A549 (cell line): ENCODE measurements at regions not wholly inside any gene's neighbourhood (a gene's known extent, or its start where the extent isn't known, plus 50 kb on each side); places are given as distances from the start of the nearest gene placed in this dataset.

ENCODE experiments used
- ATAC-seq, 2 experiments: fragments of 200-7000 bp in 1 of 2; fragments of >200 bp in 1 of 2; cut with Nextera tagmentation in 1 of 2; cut with Tn5 transposase in 1 of 2; 3 replicates each; pipeline versions ENCODE4 v1.8.0 to v1.9.1; 2018 to 2020; ENCODE audit warnings: mild to moderate bottlenecking in 1 of 2, moderate library complexity in 1 of 2
- CTCF ChIA-PET: fragments of 300-600 bp; sonication (Branson Sonifier 250); formaldehyde crosslinking; extraction: SDS; loops from one replicate; lab custom pipeline; 2021; ENCODE audit warnings: antibody characterized with exemption, inconsistent platforms; lab: Yijun Ruan, JAX
- POLR2A ChIA-PET: fragments of 350-600 bp; formaldehyde crosslinking; extraction: SDS; loops from one replicate; lab custom pipeline; 2021; ENCODE audit warnings: antibody characterized with exemption, inconsistent platforms; lab: Yijun Ruan, JAX
- DNase-seq, 2 experiments: peaks; one replicate each; pipeline versions ENCODE4 v3.0.0 to v3.0.0-alpha.2; 2011 to 2016; ENCODE audit warnings: low read depth in 1 of 2, low spot score in 1 of 2
- FAIRE-seq: peaks from 2 replicates; lab custom pipeline; 2011; peaks lifted over from hg19 to GRCh38; lab: Jason Lieb, UNC
- H3K27ac ChIP-seq, 2 experiments: fragments of >200 bp; sonication (Bioruptor Twin); formaldehyde crosslinking; 3 replicates each; pipeline ENCODE4 v1.5.1; 2016 to 2017
- H3K4me1 ChIP-seq: fragments of >200 bp; sonication (Bioruptor Twin); formaldehyde crosslinking; 3 replicates; pipeline ENCODE4 v1.6.1; 2016
- H3K4me2 ChIP-seq: fragments of >200 bp; sonication (Bioruptor Twin); formaldehyde crosslinking; 3 replicates; pipeline ENCODE4 v1.6.1; 2016
- H3K4me3 ChIP-seq: fragments of >200 bp; sonication (Bioruptor Twin); formaldehyde crosslinking; 3 replicates; pipeline ENCODE4 v1.5.1; 2016
- H3K9me3 ChIP-seq: fragments of >200 bp; sonication (Bioruptor Twin); formaldehyde crosslinking; 3 replicates; pipeline ENCODE4 v1.6.1; 2016
- ATOH8 ChIP-seq: fragments of 250-450 bp; sonication (Bioruptor Pico); IDR thresholded peaks from 2 replicates; pipeline ENCODE4 v1.5.0; 2020; ENCODE audit warnings: low read depth, mild to moderate bottlenecking, moderate library complexity
- BCL3 ChIP-seq: fragments of >200 bp; sonication (Bioruptor Twin); formaldehyde crosslinking; IDR thresholded peaks from 3 replicates; pipeline ENCODE4 v1.6.1; 2016
- BHLHE40 ChIP-seq: IDR thresholded peaks from 2 replicates; pipeline ENCODE4 v1.6.1; 2012; ENCODE audit warnings: low read depth, low read length, inconsistent platforms
- CBX2 ChIP-seq: fragments of 200-600 bp; sonication (generic); IDR thresholded peaks from 2 replicates; pipeline ENCODE4 v1.6.1; 2016; ENCODE audit warnings: low read depth, mild to moderate bottlenecking, borderline replicate concordance
- E2F6 ChIP-seq: IDR thresholded peaks from 2 replicates; pipeline ENCODE4 v1.6.1; 2012; ENCODE audit warnings: low read depth, borderline replicate concordance
- EP300 ChIP-seq, 2 experiments: fragments of >200 bp; sonication (Bioruptor Twin); formaldehyde crosslinking; IDR thresholded peaks; 2 replicates in 1 of 2; 3 replicates in 1 of 2; pipeline ENCODE4 v1.6.1; 2016 to 2017
- ESRRA ChIP-seq: fragments of 150-350 bp; IDR thresholded peaks from 2 replicates; pipeline ENCODE4 v1.6.1; 2014; ENCODE audit warnings: mild to moderate bottlenecking, low read length, borderline replicate concordance
- FOSL2 ChIP-seq, 2 experiments: fragments of 450-650 bp in 1 of 2; fragments of >200 bp in 1 of 2; sonication (Bioruptor Twin) in 1 of 2; formaldehyde crosslinking; IDR thresholded peaks; 2 replicates each; pipeline versions ENCODE4 v1.5.0 to v1.6.1; 2016 to 2020; ENCODE audit warnings: mild to moderate bottlenecking in 1 of 2, moderate library complexity in 1 of 2
- FOXS1 ChIP-seq: fragments of 250-450 bp; sonication (Bioruptor Pico); IDR thresholded peaks from 2 replicates; pipeline ENCODE4 v1.5.0; 2020; ENCODE audit warnings: mild to moderate bottlenecking, moderate library complexity
- GATA3 ChIP-seq: IDR thresholded peaks from 2 replicates; pipeline ENCODE4 v1.6.1; 2012; ENCODE audit warnings: borderline replicate concordance
- HES2 ChIP-seq: fragments of >200 bp; sonication (Bioruptor Twin); formaldehyde crosslinking; IDR thresholded peaks from 2 replicates; pipeline ENCODE4 v1.6.1; 2016
- HEYL ChIP-seq: fragments of 250-450 bp; sonication (Bioruptor Pico); IDR thresholded peaks from 2 replicates; pipeline ENCODE4 v1.8.0; 2021; ENCODE audit warnings: mild to moderate bottlenecking, moderate library complexity
- HMGXB4 ChIP-seq: fragments of 250-450 bp; sonication (Bioruptor Pico); IDR thresholded peaks from 2 replicates; pipeline ENCODE4 v1.5.0; 2021; ENCODE audit warnings: mild to moderate bottlenecking, moderate library complexity, borderline replicate concordance
- JUN ChIP-seq, 2 experiments: fragments of >200 bp; sonication (Bioruptor Twin); formaldehyde crosslinking; IDR thresholded peaks; 2 replicates in 1 of 2; 3 replicates in 1 of 2; pipeline ENCODE4 v1.6.1; 2016 to 2017
- KDM5A ChIP-seq: fragments of 200-600 bp; sonication (generic); IDR thresholded peaks from 2 replicates; pipeline ENCODE4 v1.6.1; 2016; ENCODE audit warnings: antibody characterized with exemption, mild to moderate bottlenecking
- MAX ChIP-seq: IDR thresholded peaks from 2 replicates; pipeline ENCODE4 v1.6.1; 2012
- MAZ ChIP-seq: fragments of 150-350 bp; IDR thresholded peaks from 2 replicates; pipeline ENCODE4 v1.6.1; 2014; ENCODE audit warnings: antibody characterized with exemption, low read depth, low read length, borderline replicate concordance
- MYC ChIP-seq: IDR thresholded peaks from 2 replicates; pipeline ENCODE4 v1.6.1; 2012; ENCODE audit warnings: mild to moderate bottlenecking, inconsistent platforms, low read length, improper control_type of control experiment, borderline replicate concordance
- NFE2L2 ChIP-seq: fragments of 150-350 bp; conservative IDR thresholded peaks from 2 replicates; pipeline ENCODE4 v1.6.1; 2014; ENCODE audit warnings: low read length
- NR3C1 ChIP-seq: fragments of >200 bp; sonication (Bioruptor Twin); formaldehyde crosslinking; IDR thresholded peaks from 3 replicates; pipeline ENCODE4 v1.6.1; 2017
- PBX3 ChIP-seq: IDR thresholded peaks from 2 replicates; pipeline ENCODE4 v1.6.1; 2012
- RCOR1 ChIP-seq: fragments of 150-350 bp; IDR thresholded peaks from 2 replicates; pipeline ENCODE4 v1.6.1; 2014; ENCODE audit warnings: antibody characterized with exemption, low read length, low read depth
- SMC3 ChIP-seq: fragments of >200 bp; sonication (Bioruptor Twin); formaldehyde crosslinking; IDR thresholded peaks from 3 replicates; pipeline ENCODE4 v1.6.1; 2018; ENCODE audit warnings: inconsistent platforms
- SREBF2 ChIP-seq: fragments of 450-650 bp; IDR thresholded peaks from 2 replicates; pipeline ENCODE4 v1.6.1; 2014; ENCODE audit warnings: mild to moderate bottlenecking, moderate library complexity
- USF2 ChIP-seq: fragments of 450-650 bp; IDR thresholded peaks from 2 replicates; pipeline ENCODE4 v1.6.1; 2014; ENCODE audit warnings: antibody characterized with exemption
- ZFP36 ChIP-seq: fragments of 450-650 bp; IDR thresholded peaks from 2 replicates; pipeline ENCODE4 v1.6.1; 2014; ENCODE audit warnings: borderline replicate concordance; ENCODE audit not compliant: partially characterized antibody
- ZNF302 ChIP-seq: fragments of 250-450 bp; sonication (Bioruptor Pico); IDR thresholded peaks from 2 replicates; pipeline ENCODE4 v1.9.0; 2021; ENCODE audit warnings: inconsistent platforms, mild to moderate bottlenecking, moderate library complexity
- ZSCAN20 ChIP-seq: fragments of 250-450 bp; sonication (Bioruptor Pico); IDR thresholded peaks from 2 replicates; pipeline ENCODE4 v1.8.0; 2022; ENCODE audit warnings: mild to moderate bottlenecking, moderate library complexity
- WGBS: methylation state at CpG from one replicate; pipeline ENCODE4 v1.1.6; 2017; ENCODE audit errors: missing lambda C conversion rate; 5-methylcytosine and 5-hydroxymethylcytosine counted together

GRCh38 chr14:98943907-98944306, 328.1 kb downstream of the BCL11B start:
- no peaks in the 10 kb centered on the region for H3K9me3 ChIP-seq
- FAIRE-seq = no peak
- 68% methylated on average over 6 of the region's 6 CpGs for WGBS
- ATAC-seq = no peak
- no peak overlapping the region for H3K4me2 ChIP-seq
- POLR2A ChIA-PET = no interaction called here
- H3K4me1 ChIP-seq = 0 out of 3 replicates have a peak, but pooled peaks cover 5% of the 10 kb centered on the region
- no peak overlapping the region for H3K27ac ChIP-seq
- no peak for DNase-seq
- CTCF ChIA-PET = interaction anchor here (0.5 kb wide), 1 partner anchor 298 kb away, joined by 3 read pairs; no protein-coding TSS in a partner anchor
- TF ChIP-seq JUN (IDR thresholded peaks at IDR 0.05) = no peak
- TF ChIP-seq SREBF2 = no peak
- no peak for TF ChIP-seq SMC3
- TF ChIP-seq MAZ = no peak
- no peak for TF ChIP-seq FOSL2 (IDR thresholded peaks at IDR 0.05)
- no peak for TF ChIP-seq FOSL2 (CRISPR knock-in tag; IDR thresholded peaks at IDR 0.05)
- no peak for TF ChIP-seq MAX
- TF ChIP-seq RCOR1 = no peak
- no peak for TF ChIP-seq HMGXB4 (CRISPR knock-in tag)
- no peak for TF ChIP-seq BHLHE40
- TF ChIP-seq FOXS1 (CRISPR knock-in tag) = no peak
- no peak for TF ChIP-seq HEYL (CRISPR knock-in tag)
- TF ChIP-seq BCL3 = no peak
- no peak for TF ChIP-seq ESRRA
- TF ChIP-seq EP300 (IDR thresholded peaks at IDR 0.05) = no peak
- no peak for TF ChIP-seq CBX2
- no peak overlapping the region for H3K4me3 ChIP-seq

GRCh38 chr14:98944989-98945388, 327.0 kb downstream of the BCL11B start:
- FAIRE-seq (no peak), ATAC-seq (no peak), DNase-seq (no peak)
- WGBS = 67% methylated on average over 5 of the region's 5 CpGs
- no peak overlapping the region for H3K27ac ChIP-seq
- TF ChIP-seq HEYL (CRISPR knock-in tag) (no peak), JUN (IDR thresholded peaks at IDR 0.05) (no peak), ATOH8 (no peak), USF2 (no peak), ZNF302 (CRISPR knock-in tag) (no peak), NFE2L2 (no peak), ESRRA (no peak), HMGXB4 (CRISPR knock-in tag) (no peak), E2F6 (no peak), NR3C1 (no peak), PBX3 (no peak), ZSCAN20 (CRISPR knock-in tag) (no peak), EP300 (IDR thresholded peaks at IDR 0.05) (no peak), KDM5A (no peak), MYC (no peak), GATA3 (no peak), ZFP36 (no peak), HES2 (no peak)
- H3K4me2 ChIP-seq = no peak overlapping the region
- H3K9me3 ChIP-seq = no peaks in the 10 kb centered on the region
- H3K4me1 ChIP-seq = 0 out of 3 replicates have a peak, but pooled peaks cover 8% of the 10 kb centered on the region
- H3K4me3 ChIP-seq = no peak overlapping the region
- POLR2A ChIA-PET = no interaction called here
- CTCF ChIA-PET = no interaction called here
